SH-SY5Y (cell line): ENCODE measurements at regions not wholly inside any gene's neighbourhood (a gene's known extent, or its start where the extent isn't known, plus 50 kb on each side); places are given as distances from the start of the nearest gene placed in this dataset.

Experiments used
- GATA2 ChIP-seq: IDR thresholded peaks from 2 replicates; pipeline ENCODE4 v1.6.1; 2011; ENCODE audit warnings: mild to moderate bottlenecking, low read depth, low read length
- GATA3 ChIP-seq: IDR thresholded peaks from 2 replicates; pipeline ENCODE4 v1.6.1; 2011; ENCODE audit warnings: low read depth, mild to moderate bottlenecking, low read length, moderate library complexity

- TF ChIP-seq GATA2 (no peak), GATA3 (no peak)
Measured at GRCh38 chr13:73290844-73291243, 232.0 kb downstream of the KLF5 start.
